Panc1 (cell line): ENCODE measurements at regions not wholly inside any gene's neighbourhood (a gene's known extent, or its start where the extent isn't known, plus 50 kb on each side); places are given as distances from the start of the nearest gene placed in this dataset.

Experiments
- ATAC-seq: fragments of 200-7000 bp; cut with Tn5 transposase; 2 replicates; pipeline ENCODE4 v1.9.1; 2020; ENCODE audit warnings: mild to moderate bottlenecking, moderate library complexity
- BruUV-seq: library from RNA; stranded (reverse); fragments of 400-500 nt; replicated peaks from 2 replicates; lab custom pipeline; 2021; lab: Mats Ljungman, UMichigan
- CTCF ChIA-PET: fragments of 300-600 bp; sonication (Branson Sonifier 250); formaldehyde crosslinking; loops from one replicate; lab custom pipeline; 2022; ENCODE audit warnings: antibody characterized with exemption; lab: Charles Lee
- POLR2A ChIA-PET: fragments of 300-600 bp; sonication (Branson Sonifier 250); formaldehyde crosslinking; loops from one replicate; lab custom pipeline; 2022; ENCODE audit warnings: antibody characterized with exemption; lab: Charles Lee
- DNase-seq: peaks from one replicate; pipeline ENCODE4 v3.0.0-alpha.2; 2010; ENCODE audit warnings: low read depth, low spot score
- H3K27ac ChIP-seq: 2 replicates; pipeline ENCODE4 v1.5.1; 2011; ENCODE audit warnings: mild to moderate bottlenecking, low read length, inconsistent platforms
- H3K27me3 ChIP-seq: fragments of 200-500 bp; sonication (Bioruptor generic); 2 replicates; pipeline ENCODE4 v1.6.0; 2014; ENCODE audit warnings: low read length, inconsistent platforms; ENCODE audit not compliant: control insufficient read depth, insufficient read depth
- H3K36me3 ChIP-seq: fragments of 200-500 bp; sonication (Bioruptor generic); 2 replicates; pipeline ENCODE4 v1.5.1; 2014; ENCODE audit warnings: inconsistent platforms, mild to moderate bottlenecking, low read length, moderate library complexity; ENCODE audit not compliant: control insufficient read depth, insufficient read depth
- H3K4me1 ChIP-seq: 2 replicates; pipeline ENCODE4 v1.5.1; 2011; ENCODE audit warnings: inconsistent platforms, mild to moderate bottlenecking, low read length, moderate library complexity; ENCODE audit not compliant: control insufficient read depth, insufficient read depth
- H3K4me3 ChIP-seq, 2 experiments: 2 replicates each; pipeline ENCODE4 v1.5.1; 2011 to 2012; ENCODE audit warnings: low read depth in 2 of 2, low read length in 2 of 2, mild to moderate bottlenecking in 2 of 2, inconsistent platforms in 1 of 2, moderate library complexity in 1 of 2
- H3K9me3 ChIP-seq: fragments of 200-500 bp; sonication (Bioruptor generic); 2 replicates; pipeline ENCODE4 v1.5.1; 2014; ENCODE audit warnings: low read depth, mild to moderate bottlenecking, inconsistent platforms, low read length, moderate library complexity; ENCODE audit not compliant: control insufficient read depth, insufficient read depth
- POLR2AphosphoS5 ChIP-seq: IDR thresholded peaks from 2 replicates; pipeline ENCODE4 v1.6.1; 2012; ENCODE audit warnings: mild to moderate bottlenecking, low read depth, low read length, moderate library complexity
- REST ChIP-seq, 2 experiments: IDR thresholded peaks; 2 replicates each; pipeline ENCODE4 v1.6.1; 2011 to 2012; ENCODE audit warnings: low read depth in 2 of 2, control low read depth in 1 of 2, low read length in 1 of 2, mild to moderate bottlenecking in 1 of 2, moderate library complexity in 1 of 2; ENCODE audit not compliant: insufficient read depth in 1 of 2
- SIN3A ChIP-seq: IDR thresholded peaks from 2 replicates; pipeline ENCODE4 v1.6.1; 2012; ENCODE audit warnings: low read depth, mild to moderate bottlenecking, low read length, moderate library complexity, borderline replicate concordance; ENCODE audit not compliant: insufficient read depth
- TCF7L2 ChIP-seq: IDR thresholded peaks from 2 replicates; pipeline ENCODE4 v1.6.1; 2011; ENCODE audit warnings: mild to moderate bottlenecking, low read depth, low read length, inconsistent platforms
- in situ Hi-C: cut with HindIII; loops from 2 replicates; pipeline ENCODE4 v1.10.0; 2016; ENCODE audit warnings: low sequenced_read_pairs, low pct_unique_long_range_greater_than_20kb
- intact Hi-C: fragments of 100-400 bp; cut with micrococcal nuclease; formaldehyde crosslinking; loops from one replicate; pipeline ENCODE4 v1.10.0; 2022; ENCODE audit not compliant: unreplicated experiment
- TF ChIP-seq, protein P1 (sequence below): fragments of 450-650 bp; IDR thresholded peaks from 2 replicates; pipeline ENCODE4 v1.5.1; 2017; ENCODE audit warnings: mild to moderate bottlenecking

GRCh38 chr1:178593515-178593914 is 80.6 kb downstream of the TEX35 start:
- Histone ChIP-seq H3K36me3 (no peaks in the 10 kb centered on the region), H3K27me3 (no peaks in the 10 kb centered on the region), H3K4me1 (no peaks in the 10 kb centered on the region), H3K4me3 (no peak overlapping the region), H3K9me3 (no peaks in the 10 kb centered on the region), H3K27ac (no peak overlapping the region)
- no TSS peak for BruUV-seq
- TF ChIP-seq REST (IDR thresholded peaks at IDR 0.05; ENCODE audit: insufficient read depth in 1 of 2, low read depth in 2 of 2, low read length in 1 of 2) (no peak), POLR2AphosphoS5 (no peak), SIN3A (no peak), TCF7L2 (no peak)
- TF ChIP-seq, protein P1, sequence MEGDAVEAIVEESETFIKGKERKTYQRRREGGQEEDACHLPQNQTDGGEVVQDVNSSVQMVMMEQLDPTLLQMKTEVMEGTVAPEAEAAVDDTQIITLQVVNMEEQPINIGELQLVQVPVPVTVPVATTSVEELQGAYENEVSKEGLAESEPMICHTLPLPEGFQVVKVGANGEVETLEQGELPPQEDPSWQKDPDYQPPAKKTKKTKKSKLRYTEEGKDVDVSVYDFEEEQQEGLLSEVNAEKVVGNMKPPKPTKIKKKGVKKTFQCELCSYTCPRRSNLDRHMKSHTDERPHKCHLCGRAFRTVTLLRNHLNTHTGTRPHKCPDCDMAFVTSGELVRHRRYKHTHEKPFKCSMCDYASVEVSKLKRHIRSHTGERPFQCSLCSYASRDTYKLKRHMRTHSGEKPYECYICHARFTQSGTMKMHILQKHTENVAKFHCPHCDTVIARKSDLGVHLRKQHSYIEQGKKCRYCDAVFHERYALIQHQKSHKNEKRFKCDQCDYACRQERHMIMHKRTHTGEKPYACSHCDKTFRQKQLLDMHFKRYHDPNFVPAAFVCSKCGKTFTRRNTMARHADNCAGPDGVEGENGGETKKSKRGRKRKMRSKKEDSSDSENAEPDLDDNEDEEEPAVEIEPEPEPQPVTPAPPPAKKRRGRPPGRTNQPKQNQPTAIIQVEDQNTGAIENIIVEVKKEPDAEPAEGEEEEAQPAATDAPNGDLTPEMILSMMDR, result no peak
- POLR2A ChIA-PET, result no interaction called here
- DNase-seq, result no peak
- CTCF ChIA-PET, result no interaction called here
- no peak for ATAC-seq
- in situ Hi-C loops, result no loop called here
- intact Hi-C loops, result no loop called here

- no peaks in the 10 kb centered on the region for H3K27me3 ChIP-seq
- TF ChIP-seq, protein P1, result no peak
- TF ChIP-seq SIN3A (no peak), POLR2AphosphoS5 (no peak), REST (IDR thresholded peaks at IDR 0.05; ENCODE audit: insufficient read depth in 1 of 2, low read depth in 2 of 2, low read length in 1 of 2) (no peak), TCF7L2 (no peak)
- H3K9me3 ChIP-seq, result no peaks in the 10 kb centered on the region
- DNase-seq, result no peak
- no peak overlapping the region for H3K27ac ChIP-seq
- BruUV-seq, result no TSS peak
- no peaks in the 10 kb centered on the region for H3K4me1 ChIP-seq
- intact Hi-C loops, result no loop called here
- H3K4me3 ChIP-seq, result no peak overlapping the region
- H3K36me3 ChIP-seq, result no peaks in the 10 kb centered on the region
- POLR2A ChIA-PET, result no interaction called here
- ATAC-seq, result no peak
- in situ Hi-C loops, result no loop called here
- CTCF ChIA-PET, result no interaction called here
Measured at GRCh38 chr1:178594133-178594532, 81.2 kb downstream of the TEX35 start.
